8988T (cell line): ENCODE measurements at regions not wholly inside any gene's neighbourhood (a gene's known extent, or its start where the extent isn't known, plus 50 kb on each side); places are given as distances from the start of the nearest gene placed in this dataset.

ENCODE experiments used
- DNase-seq: peaks from one replicate; pipeline ENCODE4 v3.0.0; 2011

- DNase-seq = no peak
These were observed 539.7 kb downstream of the AACS start for GRCh38 chr12:125604976-125605375.

- no peak for DNase-seq
These were observed 541.1 kb downstream of the AACS start for GRCh38 chr12:125606312-125606711.

- no peak for DNase-seq
These were observed 545.1 kb downstream of the AACS start for GRCh38 chr12:125610292-125610691.

- DNase-seq = no peak
These were observed 545.7 kb downstream of the AACS start for GRCh38 chr12:125610971-125611370.

- no peak for DNase-seq
These were observed 548.8 kb downstream of the AACS start for GRCh38 chr12:125614058-125614457.

- no peak for DNase-seq
These were observed 554.5 kb downstream of the AACS start for GRCh38 chr12:125619723-125620122.

GRCh38 chr12:125633686-125634085, 568.5 kb downstream of the AACS start:
- DNase-seq = no peak

GRCh38 chr12:125634813-125635212, 569.6 kb downstream of the AACS start:
- DNase-seq = no peak

- no peak for DNase-seq
These were observed 574.6 kb downstream of the AACS start for GRCh38 chr12:125639826-125640225.

GRCh38 chr12:125643055-125643454, 577.8 kb downstream of the AACS start:
- DNase-seq = no peak

GRCh38 chr12:125645724-125646123, 580.5 kb downstream of the AACS start:
- no peak for DNase-seq

GRCh38 chr12:125650587-125650986, 585.4 kb downstream of the AACS start:
- no peak for DNase-seq

GRCh38 chr12:125651625-125652024, 586.4 kb downstream of the AACS start:
- no peak for DNase-seq

- DNase-seq = no peak
These were observed 587.4 kb downstream of the AACS start for GRCh38 chr12:125652681-125653080.

- DNase-seq = no peak
These were observed 592.4 kb downstream of the AACS start for GRCh38 chr12:125657681-125658080.

- DNase-seq = no peak
These were observed 609.5 kb downstream of the AACS start for GRCh38 chr12:125674554-125675338.

- no peak for DNase-seq
These were observed 611.1 kb downstream of the AACS start for GRCh38 chr12:125676366-125676765.

GRCh38 chr12:125677829-125678228, 612.6 kb downstream of the AACS start:
- DNase-seq = no peak

- DNase-seq = no peak
These were observed 613.4 kb downstream of the AACS start for GRCh38 chr12:125678589-125678993.

GRCh38 chr12:125683748-125684381, 618.6 kb downstream of the AACS start:
- DNase-seq = no peak

- no peak for DNase-seq
These were observed 619.9 kb downstream of the AACS start for GRCh38 chr12:125684968-125685790.

- DNase-seq = no peak
These were observed 620.7 kb downstream of the AACS start for GRCh38 chr12:125685915-125686314.

GRCh38 chr12:125687403-125687802, 622.2 kb downstream of the AACS start:
- DNase-seq = no peak

GRCh38 chr12:125687820-125688219, 622.6 kb downstream of the AACS start:
- DNase-seq = no peak
